ENCODE measurements at regions not wholly inside any gene's neighbourhood (a gene's known extent, or its start where the extent isn't known, plus 50 kb on each side); places are given as distances from the start of the nearest gene placed in this dataset.

DNA sequence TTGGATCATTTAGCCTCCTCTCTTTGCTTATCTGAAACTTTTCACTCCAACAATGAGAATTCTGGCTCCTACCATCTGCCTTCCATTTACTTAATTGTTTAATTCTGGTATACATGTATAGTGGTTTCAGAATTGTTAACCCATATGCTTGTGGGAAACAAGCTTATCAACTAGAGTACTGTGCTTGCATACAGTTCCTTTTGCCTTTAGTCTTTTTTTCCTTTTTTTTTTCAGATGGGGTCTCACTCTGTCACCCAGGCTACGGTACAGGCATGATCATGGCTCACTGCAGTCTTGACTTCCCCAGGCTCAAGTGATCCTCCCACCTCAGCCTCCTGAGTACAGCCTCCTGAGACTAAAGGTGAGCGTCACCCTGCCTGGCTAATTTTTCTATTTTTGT is 153.8 kb upstream of the LHX5 start:
- Mint-ChIP-seq H3K27ac (no peak overlapping the region), H3K36me3 (ENCODE audit: low read depth) (no peaks in the 10 kb centered on the region), H3K4me1 (no peaks in the 10 kb centered on the region), H3K4me3 (no peak overlapping the region), H3K27me3 (ENCODE audit: insufficient read depth) (peaks cover 29% of the 10 kb centered on the region), H3K9me3 (peaks cover 46% of the 10 kb centered on the region)
- Histone ChIP-seq H3K4me3 (ENCODE audit: low read length) (no peak overlapping the region), H3K36me3 (ENCODE audit: control insufficient read depth, insufficient read depth, low read length) (no peaks in the 10 kb centered on the region), H3K9ac (ENCODE audit: extremely low read depth, low read length, poor library complexity, severe bottlenecking) (no peak overlapping the region), H3K4me1 (ENCODE audit: control insufficient read depth, insufficient read depth, low read length) (no peaks in the 10 kb centered on the region), H3K27ac (ENCODE audit: low read depth, low read length) (no peak overlapping the region), H3K9me3 (ENCODE audit: control insufficient read depth, low read length) (peaks cover 28% of the 10 kb centered on the region), H3K27me3 (ENCODE audit: control insufficient read depth, insufficient read depth, low read length, poor library complexity, severe bottlenecking) (no peaks in the 10 kb centered on the region)
- WGBS, 2 experiments (ENCODE audit: insufficient coverage in 1 of 2, insufficient read length in 1 of 2) = 89 to 100% methylated on average over 2 of the region's 2 CpGs
- no peak for DNase-seq
- TF ChIP-seq, protein P1, sequence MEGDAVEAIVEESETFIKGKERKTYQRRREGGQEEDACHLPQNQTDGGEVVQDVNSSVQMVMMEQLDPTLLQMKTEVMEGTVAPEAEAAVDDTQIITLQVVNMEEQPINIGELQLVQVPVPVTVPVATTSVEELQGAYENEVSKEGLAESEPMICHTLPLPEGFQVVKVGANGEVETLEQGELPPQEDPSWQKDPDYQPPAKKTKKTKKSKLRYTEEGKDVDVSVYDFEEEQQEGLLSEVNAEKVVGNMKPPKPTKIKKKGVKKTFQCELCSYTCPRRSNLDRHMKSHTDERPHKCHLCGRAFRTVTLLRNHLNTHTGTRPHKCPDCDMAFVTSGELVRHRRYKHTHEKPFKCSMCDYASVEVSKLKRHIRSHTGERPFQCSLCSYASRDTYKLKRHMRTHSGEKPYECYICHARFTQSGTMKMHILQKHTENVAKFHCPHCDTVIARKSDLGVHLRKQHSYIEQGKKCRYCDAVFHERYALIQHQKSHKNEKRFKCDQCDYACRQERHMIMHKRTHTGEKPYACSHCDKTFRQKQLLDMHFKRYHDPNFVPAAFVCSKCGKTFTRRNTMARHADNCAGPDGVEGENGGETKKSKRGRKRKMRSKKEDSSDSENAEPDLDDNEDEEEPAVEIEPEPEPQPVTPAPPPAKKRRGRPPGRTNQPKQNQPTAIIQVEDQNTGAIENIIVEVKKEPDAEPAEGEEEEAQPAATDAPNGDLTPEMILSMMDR (conservative IDR thresholded peaks at IDR 0.05) = no peak

DNA sequence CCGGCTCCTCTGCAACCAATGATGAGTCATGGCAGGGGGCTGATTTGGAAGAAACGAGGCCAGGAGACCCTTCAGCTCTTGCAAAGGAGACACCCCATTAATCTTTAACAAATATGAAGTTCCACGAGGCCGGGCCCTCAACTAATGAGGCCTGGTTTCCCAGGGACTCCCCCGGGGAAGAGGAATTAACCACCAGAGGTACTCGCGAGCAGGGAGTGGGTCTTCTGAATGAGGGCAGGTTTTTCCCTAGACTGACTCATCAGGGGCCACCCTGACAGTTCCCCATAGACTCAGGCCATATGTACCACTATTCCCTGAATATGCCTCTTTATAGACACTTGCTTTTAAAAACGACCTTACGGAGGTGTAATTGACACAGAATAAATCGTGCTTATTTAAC is 150.7 kb upstream of the LHX5 start:
- Histone ChIP-seq H3K27ac (ENCODE audit: low read depth, low read length) (no peak overlapping the region), H3K36me3 (ENCODE audit: control insufficient read depth, insufficient read depth, low read length) (no peaks in the 10 kb centered on the region), H3K4me3 (ENCODE audit: low read length) (no peak overlapping the region), H3K9me3 (ENCODE audit: control insufficient read depth, low read length) (peaks cover 20% of the 10 kb centered on the region), H3K9ac (ENCODE audit: extremely low read depth, low read length, poor library complexity, severe bottlenecking) (no peak overlapping the region), H3K4me1 (ENCODE audit: control insufficient read depth, insufficient read depth, low read length) (no peaks in the 10 kb centered on the region), H3K27me3 (ENCODE audit: control insufficient read depth, insufficient read depth, low read length, poor library complexity, severe bottlenecking) (no peaks in the 10 kb centered on the region)
- Mint-ChIP-seq H3K27ac (no peak overlapping the region), H3K4me1 (peaks cover 7% of the 10 kb centered on the region), H3K9me3 (peaks cover 23% of the 10 kb centered on the region), H3K36me3 (ENCODE audit: low read depth) (no peaks in the 10 kb centered on the region), H3K27me3 (ENCODE audit: insufficient read depth) (peaks cover 13% of the 10 kb centered on the region), H3K4me3 (no peak overlapping the region)
- WGBS, 2 experiments (ENCODE audit: insufficient coverage in 1 of 2, insufficient read length in 1 of 2) = 60 to 66% methylated on average over 1 to 9 of the region's 10 CpGs
- peak; percentile 69 for DNase-seq
- TF ChIP-seq, protein P1 (conservative IDR thresholded peaks at IDR 0.05) = no peak

DNA sequence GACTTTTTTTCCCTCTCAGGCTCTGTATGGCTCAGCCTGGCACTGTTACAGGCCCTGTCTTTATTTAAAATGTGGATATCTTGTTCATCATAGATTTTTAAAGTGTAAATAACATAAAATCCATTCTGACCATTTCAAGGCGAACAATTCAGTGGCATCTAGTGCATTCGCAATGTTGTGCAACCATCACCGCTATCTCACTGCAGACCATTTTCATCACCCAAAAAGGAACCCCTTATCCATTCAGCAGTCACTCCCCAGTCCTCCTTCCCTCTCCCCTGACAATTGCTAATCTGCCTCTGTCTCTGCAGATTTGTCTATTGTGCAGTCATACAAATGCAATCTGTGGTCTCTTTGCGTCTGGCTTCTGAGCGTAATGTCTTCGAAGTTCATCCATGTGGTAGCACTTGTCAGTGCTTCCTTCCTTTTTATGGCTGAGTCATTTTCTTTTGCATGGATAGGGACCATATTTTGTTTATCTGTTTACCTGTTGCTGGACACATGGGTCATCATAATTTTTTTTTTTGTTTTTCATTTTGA is 148.8 kb upstream of the LHX5 start:
- Histone ChIP-seq H3K4me3 (ENCODE audit: low read length) (no peak overlapping the region), H3K36me3 (ENCODE audit: control insufficient read depth, insufficient read depth, low read length) (no peaks in the 10 kb centered on the region), H3K27me3 (ENCODE audit: control insufficient read depth, insufficient read depth, low read length, poor library complexity, severe bottlenecking) (no peaks in the 10 kb centered on the region), H3K27ac (ENCODE audit: low read depth, low read length) (no peak overlapping the region), H3K9ac (ENCODE audit: extremely low read depth, low read length, poor library complexity, severe bottlenecking) (no peak overlapping the region), H3K4me1 (ENCODE audit: control insufficient read depth, insufficient read depth, low read length) (no peaks in the 10 kb centered on the region), H3K9me3 (ENCODE audit: control insufficient read depth, low read length) (peaks cover 10% of the 10 kb centered on the region)
- 78 to 79% methylated on average over 6 of the region's 6 CpGs for WGBS, 2 experiments (ENCODE audit: insufficient coverage in 1 of 2, insufficient read length in 1 of 2)
- TF ChIP-seq, protein P1 (conservative IDR thresholded peaks at IDR 0.05) = no peak
- Mint-ChIP-seq H3K4me3 (no peak overlapping the region), H3K9me3 (peaks cover 8% of the 10 kb centered on the region), H3K27me3 (ENCODE audit: insufficient read depth) (peaks cover 21% of the 10 kb centered on the region), H3K4me1 (peaks cover 7% of the 10 kb centered on the region), H3K27ac (no peak overlapping the region), H3K36me3 (ENCODE audit: low read depth) (no peaks in the 10 kb centered on the region)
- no peak for DNase-seq
